OCI-LY7 (cell line): ENCODE measurements at regions not wholly inside any gene's neighbourhood (a gene's known extent, or its start where the extent isn't known, plus 50 kb on each side); places are given as distances from the start of the nearest gene placed in this dataset.

Source experiments
- BruUV-seq: library from RNA; stranded (reverse); fragments of 400-500 nt; replicated peaks from 2 replicates; lab custom pipeline; 2021; lab: Mats Ljungman, UMichigan
- CTCF ChIA-PET: fragments of 300-600 bp; sonication (Branson Sonifier 250); formaldehyde crosslinking; loops from one replicate; lab custom pipeline; 2022; ENCODE audit warnings: antibody characterized with exemption; ENCODE audit not compliant: unreplicated experiment; lab: Charles Lee
- POLR2A ChIA-PET: fragments of 300-600 bp; sonication (Branson Sonifier 250); formaldehyde crosslinking; loops from one replicate; lab custom pipeline; 2022; ENCODE audit warnings: antibody characterized with exemption; lab: Charles Lee
- DNase-seq: peaks from one replicate; pipeline ENCODE4 v3.0.0-alpha.2; 2015; ENCODE audit warnings: low spot score
- H2AFZ ChIP-seq: fragments of 200-600 bp; sonication (generic), shearing (Covaris generic); 2 replicates; pipeline ENCODE4 v1.6.1; 2014; ENCODE audit warnings: mild to moderate bottlenecking, antibody characterized with exemption, low read length, moderate library complexity
- H3K27ac ChIP-seq: fragments of 200-600 bp; sonication (generic); 2 replicates; pipeline ENCODE4 v1.5.1; 2014; ENCODE audit warnings: mixed run types, low read depth, mild to moderate bottlenecking, moderate library complexity, low read length, inconsistent platforms; ENCODE audit not compliant: poor library complexity, severe bottlenecking
- H3K36me3 ChIP-seq: fragments of 200-600 bp; sonication (generic); 2 replicates; pipeline ENCODE4 v1.6.1; 2014; ENCODE audit warnings: mild to moderate bottlenecking, antibody characterized with exemption, low read length, moderate library complexity, mixed read lengths; ENCODE audit not compliant: insufficient read depth
- H3K4me1 ChIP-seq: fragments of 200-600 bp; sonication (generic); 2 replicates; pipeline ENCODE4 v1.5.1; 2014; ENCODE audit warnings: mild to moderate bottlenecking, low read length; ENCODE audit not compliant: insufficient read depth, poor library complexity, severe bottlenecking
- H3K4me2 ChIP-seq: fragments of 200-600 bp; sonication (generic); 2 replicates; pipeline ENCODE4 v1.6.1; 2014; ENCODE audit warnings: mild to moderate bottlenecking, low read length
- H3K4me3 ChIP-seq: fragments of 200-600 bp; sonication (generic); 2 replicates; pipeline ENCODE4 v1.5.1; 2014; ENCODE audit warnings: mild to moderate bottlenecking, low read depth, low read length; ENCODE audit not compliant: poor library complexity, severe bottlenecking
- H3K79me2 ChIP-seq: fragments of 200-600 bp; sonication (generic); 2 replicates; pipeline ENCODE4 v1.6.1; 2016; ENCODE audit warnings: low read depth, mild to moderate bottlenecking, low read length, moderate library complexity, mixed read lengths; ENCODE audit not compliant: insufficient read depth
- H3K9me2 ChIP-seq: fragments of 200-600 bp; sonication (generic); 2 replicates; pipeline ENCODE4 v1.6.1; 2016; ENCODE audit warnings: mild to moderate bottlenecking, low read length, mixed read lengths; ENCODE audit not compliant: insufficient read depth
- H3K9me3 ChIP-seq: fragments of 200-600 bp; sonication (generic); 2 replicates; pipeline ENCODE4 v1.6.1; 2014; ENCODE audit warnings: mild to moderate bottlenecking, mixed run types, low read length, mixed read lengths
- H4K20me1 ChIP-seq: fragments of 200-600 bp; sonication (generic); 2 replicates; pipeline ENCODE4 v1.6.1; 2014; ENCODE audit warnings: mild to moderate bottlenecking, antibody characterized with exemption, low read length, moderate library complexity, mixed read lengths; ENCODE audit not compliant: insufficient read depth
- CTCF ChIP-seq: fragments of 200-600 bp; sonication (generic); conservative IDR thresholded peaks from 2 replicates; pipeline ENCODE4 v1.5.1; 2014; ENCODE audit warnings: mild to moderate bottlenecking, antibody characterized with exemption, low read length, moderate library complexity, mixed read lengths
- EZH2phosphoT487 ChIP-seq: fragments of 200-600 bp; sonication (generic); IDR thresholded peaks from 2 replicates; pipeline ENCODE4 v1.6.1; 2018; ENCODE audit warnings: low read depth, borderline replicate concordance, mild to moderate bottlenecking, mixed run types, antibody characterized with exemption, low read length, moderate library complexity, mixed read lengths
- intact Hi-C: fragments of 100-400 bp; cut with micrococcal nuclease; formaldehyde crosslinking; loops from one replicate; pipeline ENCODE4 v1.10.0; 2022; ENCODE audit not compliant: unreplicated experiment

- POLR2A ChIA-PET, result interaction anchor here (0.6 kb wide), 1 partner anchor 819 kb away, joined by 3 read pairs; no protein-coding TSS in a partner anchor
- no peak overlapping the region for H3K4me2 ChIP-seq
- no peak overlapping the region for H3K4me3 ChIP-seq
- no peaks in the 10 kb centered on the region for H3K9me3 ChIP-seq
- H2AFZ ChIP-seq, result no peak overlapping the region
- CTCF ChIA-PET, result no interaction called here
- no peaks in the 10 kb centered on the region for H3K79me2 ChIP-seq
- H3K27ac ChIP-seq, result no peak overlapping the region
- no peaks in the 10 kb centered on the region for H3K4me1 ChIP-seq
- no peaks in the 10 kb centered on the region for H4K20me1 ChIP-seq
- BruUV-seq, result no TSS peak
- intact Hi-C loops, result no loop called here
- H3K9me2 ChIP-seq, result no peaks in the 10 kb centered on the region
- TF ChIP-seq CTCF, result no peak
- TF ChIP-seq EZH2phosphoT487, result no peak
- no peak for DNase-seq
- H3K36me3 ChIP-seq, result no peaks in the 10 kb centered on the region
These were observed 809.6 kb upstream of the FRG1 start for GRCh38 chr4:189131118-189131517.

- ChIA-PET CTCF (no interaction called here), POLR2A (no interaction called here)
- no peak overlapping the region for H3K4me3 ChIP-seq
- H3K4me2 ChIP-seq, result no peak overlapping the region
- intact Hi-C loops, result no loop called here
- no peaks in the 10 kb centered on the region for H4K20me1 ChIP-seq
- no peak for DNase-seq
- no peaks in the 10 kb centered on the region for H3K9me2 ChIP-seq
- BruUV-seq, result no TSS peak
- no peaks in the 10 kb centered on the region for H3K79me2 ChIP-seq
- no peaks in the 10 kb centered on the region for H3K36me3 ChIP-seq
- no peak overlapping the region for H3K27ac ChIP-seq
- no peaks in the 10 kb centered on the region for H3K9me3 ChIP-seq
- H3K4me1 ChIP-seq, result no peaks in the 10 kb centered on the region
- TF ChIP-seq EZH2phosphoT487 (no peak), CTCF (no peak)
- no peak overlapping the region for H2AFZ ChIP-seq
These were observed 804.2 kb upstream of the FRG1 start for GRCh38 chr4:189136462-189136861.

GRCh38 chr4:189143263-189143952, 797.3 kb upstream of the FRG1 start:
- H2AFZ ChIP-seq, result no peak overlapping the region
- intact Hi-C loops, result no loop called here
- H3K4me1 ChIP-seq, result no peaks in the 10 kb centered on the region
- H3K36me3 ChIP-seq, result no peaks in the 10 kb centered on the region
- H3K4me3 ChIP-seq, result no peak overlapping the region
- ChIA-PET POLR2A (no interaction called here), CTCF (no interaction called here)
- no peaks in the 10 kb centered on the region for H3K9me3 ChIP-seq
- H3K9me2 ChIP-seq, result no peaks in the 10 kb centered on the region
- no peaks in the 10 kb centered on the region for H3K79me2 ChIP-seq
- DNase-seq, result no peak
- TF ChIP-seq CTCF, result no peak
- no peak for TF ChIP-seq EZH2phosphoT487
- H4K20me1 ChIP-seq, result no peaks in the 10 kb centered on the region
- no TSS peak for BruUV-seq
- H3K4me2 ChIP-seq, result no peak overlapping the region
- no peak overlapping the region for H3K27ac ChIP-seq
